GM12892 (cell line): ENCODE measurements at regions not wholly inside any gene's neighbourhood (a gene's known extent, or its start where the extent isn't known, plus 50 kb on each side); places are given as distances from the start of the nearest gene placed in this dataset.

Source experiments
- POLR2A ChIP-seq: IDR thresholded peaks from 2 replicates; pipeline ENCODE4 v1.6.1; 2011; ENCODE audit warnings: low read depth, low read length, control low read depth
- POLR2AphosphoS5 ChIP-seq: IDR thresholded peaks from 2 replicates; pipeline ENCODE4 v1.6.1; 2011; ENCODE audit warnings: low read depth, low read length, control low read depth
- TAF1 ChIP-seq: IDR thresholded peaks from 2 replicates; pipeline ENCODE4 v1.6.1; 2011; ENCODE audit warnings: low read depth, mild to moderate bottlenecking, control low read depth, low read length, borderline replicate concordance

GRCh38 chr9:18236336-18236735, 237.6 kb upstream of the ADAMTSL1 start:
- no peak for TF ChIP-seq POLR2A
- no peak for TF ChIP-seq POLR2AphosphoS5
- TF ChIP-seq TAF1, result no peak
